Right lobe of liver (tissue), 6 donors: ENCODE measurements at regions not wholly inside any gene's neighbourhood (a gene's known extent, or its start where the extent isn't known, plus 50 kb on each side); places are given as distances from the start of the nearest gene placed in this dataset.

Experiments used
- ATAC-seq, 4 donors: fragments of 200-7000 bp; cut with Tn5 transposase; one replicate each; pipeline ENCODE4 v1.9.1; 2020; ENCODE audit warnings: mild to moderate bottlenecking in 4 of 4, moderate library complexity in 4 of 4
- DNase-seq, 3 donors: peaks; one replicate each; pipeline ENCODE4 v3.0.0-alpha.2; 2020
- H3K27ac ChIP-seq, 3 donors: fragments of 200-600 bp; one replicate each; pipeline ENCODE4 v1.8.0; 2022
- H3K27me3 ChIP-seq, 2 donors: fragments of 200-600 bp; one replicate each; pipeline ENCODE4 v1.8.0; 2022
- H3K36me3 ChIP-seq, 4 donors: fragments of 200-600 bp; sonication (generic) in 1 of 4; one replicate each; pipeline versions ENCODE4 v1.5.1 to v1.8.0; 2017 to 2022; ENCODE audit warnings: control low read depth in 1 of 4
- H3K4me1 ChIP-seq, 4 donors: fragments of 200-600 bp; sonication (generic) in 1 of 4; one replicate each; pipeline versions ENCODE4 v1.5.1 to v1.8.0; 2017 to 2022; ENCODE audit warnings: control low read depth in 1 of 4
- H3K4me3 ChIP-seq, 3 donors: fragments of 200-600 bp; one replicate each; pipeline ENCODE4 v1.8.0; 2022
- H3K9me3 ChIP-seq, 4 donors: fragments of 200-600 bp; sonication (generic) in 1 of 4; one replicate each; pipeline versions ENCODE4 v1.5.1 to v1.8.0; 2017 to 2022; ENCODE audit warnings: control low read depth in 1 of 4
- CTCF ChIP-seq, 4 donors: fragments of 200-600 bp in 3 of 4; fragments of 450-650 bp in 1 of 4; IDR thresholded peaks; one replicate each; pipeline versions ENCODE4 v1.5.1 to v1.8.0; 2016 to 2022; ENCODE audit warnings: antibody characterized with exemption in 4 of 4, mild to moderate bottlenecking in 2 of 4
- POLR2A ChIP-seq: fragments of 450-650 bp; IDR thresholded peaks from one replicate; pipeline ENCODE4 v1.6.1; 2017; ENCODE audit warnings: antibody characterized with exemption, mild to moderate bottlenecking
- WGBS: methylation state at CpG from one replicate; pipeline ENCODE4 v1.1.6; 2018; ENCODE audit warnings: low coverage, low lambda C conversion rate; ENCODE audit not compliant: insufficient coverage; ENCODE audit errors: missing lambda C conversion rate; 5-methylcytosine and 5-hydroxymethylcytosine counted together
- intact Hi-C, 2 donors: fragments of 100-400 bp; cut with DNase I; formaldehyde crosslinking; loops; one replicate each; pipeline versions ENCODE4 v1.11.2 to v1.14.1; 2022
- donor health status: DM: no; HTN: yes; CAD: no.
- donor health status: DM: no; HTN: no; CAD: no.
- donor health status: DM: no; HTN: no; CAD: no.
- donor health status: DM: no; HTN: yes; CAD: no.
- donor health status: DM: no; HTN: yes; CAD: no.

DNA sequence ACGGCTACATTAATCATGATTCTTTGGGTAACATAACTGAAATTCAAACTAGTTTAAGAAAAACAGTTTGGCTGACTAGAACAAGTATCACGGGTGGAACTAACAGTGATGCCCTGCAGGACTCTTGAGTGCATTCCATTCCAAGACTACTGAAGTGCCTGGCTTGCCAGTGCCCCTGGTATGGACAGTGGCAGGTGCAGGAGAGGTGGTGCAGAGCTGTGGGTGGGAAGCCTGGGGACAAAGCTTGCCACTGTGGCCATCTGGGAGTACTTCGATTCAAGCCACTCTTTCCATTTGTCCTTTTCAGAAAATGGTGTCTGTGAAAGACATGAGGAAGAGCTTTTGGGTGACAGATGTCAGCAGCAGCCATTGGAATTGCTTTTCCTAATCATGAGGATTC lies 166.5 kb downstream of the RRAGC start:
- Histone ChIP-seq H3K36me3 (no peaks in the 10 kb centered on the region), H3K27me3 (no peaks in the 10 kb centered on the region), H3K4me3 (no peak overlapping the region), H3K27ac (no peak overlapping the region), H3K4me1 (no peaks in the 10 kb centered on the region), H3K9me3 (no peaks in the 10 kb centered on the region)
- intact Hi-C loops = no loop called here
- TF ChIP-seq POLR2A = no peak
- no peak for TF ChIP-seq CTCF (IDR thresholded peaks at IDR 0.05)
- no peak for ATAC-seq
- no peak for DNase-seq
- 61% methylated on average over 3 of the region's 3 CpGs for WGBS

- Histone ChIP-seq H3K9me3 (no peaks in the 10 kb centered on the region), H3K27ac (no peak overlapping the region), H3K36me3 (no peaks in the 10 kb centered on the region), H3K27me3 (no peaks in the 10 kb centered on the region), H3K4me3 (no peak overlapping the region), H3K4me1 (no peaks in the 10 kb centered on the region)
- DNase-seq (no peak), ATAC-seq (no peak)
- 57% methylated on average over 4 of the region's 4 CpGs for WGBS
- TF ChIP-seq CTCF (IDR thresholded peaks at IDR 0.05) = no peak
- no peak for TF ChIP-seq POLR2A
- intact Hi-C loops = no loop called here
Observed at GRCh38 chr1:38690790-38691449, 168.7 kb downstream of the RRAGC start.

DNA sequence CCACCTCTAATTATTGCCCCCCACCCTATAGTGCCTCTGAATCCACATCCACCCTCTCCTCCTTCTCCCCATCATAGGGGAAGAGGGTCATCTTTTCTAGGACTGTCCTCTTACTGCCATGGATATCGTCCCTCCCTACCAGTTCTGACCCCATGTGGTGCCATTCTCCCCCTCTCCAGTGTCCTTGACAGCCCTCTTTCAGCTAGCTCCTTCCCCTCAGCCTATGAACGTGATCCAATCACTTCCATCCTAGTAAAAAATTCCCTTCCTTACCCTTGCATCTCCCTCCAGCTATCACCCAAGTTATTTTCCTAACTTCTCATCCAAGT lies 172.7 kb downstream of the RRAGC start:
- ATAC-seq = no peak
- Histone ChIP-seq H3K9me3 (no peaks in the 10 kb centered on the region), H3K4me1 (no peaks in the 10 kb centered on the region), H3K4me3 (no peak overlapping the region), H3K27ac (no peak overlapping the region), H3K36me3 (no peaks in the 10 kb centered on the region), H3K27me3 (no peaks in the 10 kb centered on the region)
- DNase-seq = no peak
- TF ChIP-seq CTCF (IDR thresholded peaks at IDR 0.05) = no peak
- TF ChIP-seq POLR2A = no peak
- 18% methylated on average over 2 of the region's 2 CpGs for WGBS
- intact Hi-C loops = no loop called here

DNA sequence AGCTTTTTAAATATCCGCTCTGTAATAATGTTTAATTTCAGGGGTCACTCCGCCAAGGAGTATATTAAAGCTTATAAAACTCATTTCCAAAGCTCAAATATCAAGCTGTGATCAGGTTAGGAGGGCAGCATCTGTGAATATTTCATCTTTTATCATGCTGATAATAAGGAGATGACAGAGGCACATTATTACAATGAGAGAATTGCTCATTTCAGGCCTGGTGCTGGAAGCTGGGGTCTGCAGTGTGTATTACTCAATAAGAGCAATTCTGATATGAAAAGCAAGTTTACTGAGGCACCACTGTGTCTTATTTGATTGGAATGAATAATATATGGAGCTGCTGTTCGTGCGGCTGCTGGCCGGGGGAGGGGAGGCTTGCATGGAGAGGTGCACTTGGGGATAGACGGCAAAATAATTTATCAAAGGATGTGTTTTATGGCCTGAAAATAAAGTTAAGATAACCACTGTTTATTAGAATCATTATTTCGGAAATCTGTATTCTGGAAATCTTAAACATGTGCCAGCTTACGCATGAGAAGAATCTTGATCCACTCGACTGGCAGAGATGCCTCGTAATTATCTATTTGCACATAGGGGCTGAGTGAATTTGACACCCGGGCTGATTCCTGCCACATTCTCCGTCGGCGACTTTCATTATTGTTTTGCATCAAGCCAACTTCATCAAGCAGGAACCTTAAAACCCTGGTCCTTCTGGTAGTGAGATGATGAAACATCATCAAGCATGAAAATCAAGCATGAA lies 173.2 kb downstream of the RRAGC start:
- no peak for TF ChIP-seq CTCF (IDR thresholded peaks at IDR 0.05)
- TF ChIP-seq POLR2A = no peak
- H3K4me3 ChIP-seq = no peak overlapping the region

More for the DNA sequence above, 173.2 kb downstream of the RRAGC start:
- Histone ChIP-seq H3K27me3 (no peaks in the 10 kb centered on the region), H3K36me3 (no peaks in the 10 kb centered on the region), H3K4me1 (no peaks in the 10 kb centered on the region), H3K27ac (no peak overlapping the region), H3K9me3 (no peaks in the 10 kb centered on the region)
- 69% methylated on average over 14 of the region's 14 CpGs for WGBS
- intact Hi-C loops = no loop called here
- no peak for DNase-seq
- no peak for ATAC-seq
